ENCODE measurements at regions not wholly inside any gene's neighbourhood (a gene's known extent, or its start where the extent isn't known, plus 50 kb on each side); places are given as distances from the start of the nearest gene placed in this dataset.

DNA sequence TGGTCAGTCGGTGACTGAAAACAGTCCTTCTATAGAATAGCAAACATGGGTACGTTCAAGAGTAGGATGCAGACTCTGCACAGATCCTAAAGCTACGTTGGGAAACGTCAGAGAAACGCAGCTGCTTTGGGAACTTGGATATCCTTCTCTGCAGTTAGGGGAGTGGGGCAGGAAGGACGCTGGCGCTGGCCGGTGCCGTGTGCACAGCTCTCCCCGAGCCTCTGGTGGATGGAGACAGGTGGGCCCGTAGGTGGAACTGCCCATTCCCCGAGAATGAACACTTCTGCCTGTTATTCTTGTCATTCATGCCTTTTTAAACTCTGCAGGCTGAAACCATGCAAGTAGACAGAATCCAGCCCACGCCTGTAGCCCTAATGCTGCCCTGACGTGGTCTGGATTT is 91.7 kb upstream of the MBOAT2 start:
- no peak overlapping the region for H3K27ac ChIP-seq (ENCODE audit: low read depth, low read length)
- H2AFZ ChIP-seq (ENCODE audit: low read length, unreplicated experiment), result no peak overlapping the region
- no peaks in the 10 kb centered on the region for H3K79me2 ChIP-seq (ENCODE audit: control insufficient read depth, insufficient read depth, low read length, unreplicated experiment)
- H3K27me3 ChIP-seq (ENCODE audit: insufficient read depth, low read length), result no peaks in the 10 kb centered on the region
- H3K4me1 ChIP-seq (ENCODE audit: control insufficient read depth, insufficient read depth, low read length, unreplicated experiment), result peaks cover 22% of the 10 kb centered on the region
- H3K4me3 ChIP-seq (ENCODE audit: low read depth, low read length), result no peak overlapping the region
- no peaks in the 10 kb centered on the region for H3K36me3 ChIP-seq (ENCODE audit: insufficient read depth, low read length)

DNA sequence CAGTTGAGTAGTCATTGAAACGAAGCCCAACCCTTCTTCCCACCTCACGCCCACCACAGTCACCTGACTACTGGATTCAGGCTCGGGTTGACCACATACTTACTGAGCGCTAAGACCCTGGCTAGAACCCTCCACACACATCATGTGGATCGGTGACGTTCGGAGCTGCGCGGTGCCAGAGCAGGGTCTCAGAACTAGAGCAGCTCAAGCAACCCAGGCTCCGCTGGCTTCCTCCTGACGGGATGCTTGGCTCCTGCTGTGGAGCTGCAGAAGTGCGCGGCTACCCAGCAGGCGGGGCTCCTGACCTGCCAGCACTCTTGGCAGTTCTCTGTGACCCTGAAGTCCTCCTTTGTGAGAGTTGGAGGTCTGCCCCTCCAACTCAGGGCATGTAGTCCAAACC is 90.6 kb upstream of the MBOAT2 start:
- no peak overlapping the region for H2AFZ ChIP-seq (ENCODE audit: low read length, unreplicated experiment)
- H3K27ac ChIP-seq (ENCODE audit: low read depth, low read length), result no peak overlapping the region
- H3K36me3 ChIP-seq (ENCODE audit: insufficient read depth, low read length), result no peaks in the 10 kb centered on the region
- H3K4me1 ChIP-seq (ENCODE audit: control insufficient read depth, insufficient read depth, low read length, unreplicated experiment), result peaks cover 21% of the 10 kb centered on the region
- H3K27me3 ChIP-seq (ENCODE audit: insufficient read depth, low read length), result no peaks in the 10 kb centered on the region
- no peak overlapping the region for H3K4me3 ChIP-seq (ENCODE audit: low read depth, low read length)
- H3K79me2 ChIP-seq (ENCODE audit: control insufficient read depth, insufficient read depth, low read length, unreplicated experiment), result no peaks in the 10 kb centered on the region

DNA sequence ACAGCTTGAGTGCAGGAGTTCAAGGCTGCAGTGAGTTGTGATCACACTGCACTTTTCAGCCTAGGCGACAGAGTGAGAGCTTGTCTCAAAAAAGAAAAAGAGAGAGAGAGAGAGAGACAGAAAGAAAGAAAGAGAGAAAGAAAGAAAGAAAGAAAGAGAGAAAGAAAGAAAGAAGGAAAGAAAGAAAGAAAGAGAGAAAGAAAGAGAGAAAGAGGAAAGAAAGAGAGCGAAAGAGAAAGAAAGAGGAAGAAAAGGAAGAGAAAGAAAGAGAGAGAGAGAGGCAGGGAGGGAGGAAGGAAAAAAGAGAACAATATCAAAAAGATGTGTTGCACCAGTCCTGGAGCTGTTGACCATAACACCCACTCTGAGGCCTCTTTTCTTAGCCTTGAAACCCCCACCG is 89.8 kb upstream of the MBOAT2 start:
- Histone ChIP-seq H3K79me2 (ENCODE audit: control insufficient read depth, insufficient read depth, low read length, unreplicated experiment) (no peaks in the 10 kb centered on the region), H3K4me3 (ENCODE audit: low read depth, low read length) (no peak overlapping the region), H3K36me3 (ENCODE audit: insufficient read depth, low read length) (no peaks in the 10 kb centered on the region), H2AFZ (ENCODE audit: low read length, unreplicated experiment) (no peak overlapping the region), H3K27me3 (ENCODE audit: insufficient read depth, low read length) (no peaks in the 10 kb centered on the region), H3K27ac (ENCODE audit: low read depth, low read length) (no peak overlapping the region), H3K4me1 (ENCODE audit: control insufficient read depth, insufficient read depth, low read length, unreplicated experiment) (peaks cover 16% of the 10 kb centered on the region)

DNA sequence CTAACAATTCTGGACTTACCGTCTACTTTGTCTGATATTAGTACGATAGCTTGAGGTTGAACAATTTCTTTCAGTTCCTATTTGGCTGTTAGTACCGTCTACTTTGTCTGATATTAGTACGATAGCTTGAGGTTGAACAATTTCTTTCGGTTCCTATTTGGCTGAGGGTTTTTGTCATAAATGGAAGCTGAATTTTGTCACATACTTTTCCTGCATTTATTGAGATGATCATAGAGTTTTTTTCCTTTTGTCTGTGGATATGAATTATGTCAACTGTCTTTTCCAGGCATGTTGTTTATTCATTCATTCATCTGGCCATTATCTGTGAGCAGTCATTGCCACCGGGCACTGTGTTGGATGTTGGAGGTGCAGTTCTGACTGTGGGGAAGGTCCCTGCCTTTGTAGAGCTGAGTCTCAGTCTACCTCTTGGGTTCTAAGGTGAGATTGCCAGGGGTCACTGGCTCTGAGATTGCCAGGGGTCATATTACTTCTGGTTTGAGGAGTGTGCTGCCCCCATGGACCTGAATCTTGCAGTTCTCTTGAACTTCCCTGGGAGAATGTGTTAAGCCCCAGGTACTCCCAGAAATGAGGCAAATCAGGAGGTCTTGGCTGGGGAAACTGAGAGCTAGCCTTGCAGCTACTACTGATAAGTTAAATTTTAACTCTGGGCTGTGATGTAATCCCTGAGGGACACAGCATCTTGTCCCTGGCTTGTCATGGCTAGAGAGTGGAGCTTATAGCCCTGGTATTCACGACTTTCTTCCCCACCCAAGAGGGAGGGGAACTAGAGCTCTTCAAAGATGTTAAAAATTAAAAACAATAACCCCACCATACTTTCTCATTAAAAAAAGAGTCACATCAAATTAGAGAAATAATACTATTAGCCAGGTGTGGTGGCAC is 89.1 kb upstream of the MBOAT2 start:
- Histone ChIP-seq H3K36me3 (ENCODE audit: insufficient read depth, low read length) (no peaks in the 10 kb centered on the region), H3K27me3 (ENCODE audit: insufficient read depth, low read length) (no peaks in the 10 kb centered on the region), H2AFZ (ENCODE audit: low read length, unreplicated experiment) (no peak overlapping the region), H3K79me2 (ENCODE audit: control insufficient read depth, insufficient read depth, low read length, unreplicated experiment) (no peaks in the 10 kb centered on the region), H3K4me1 (ENCODE audit: control insufficient read depth, insufficient read depth, low read length, unreplicated experiment) (peaks cover 16% of the 10 kb centered on the region), H3K27ac (ENCODE audit: low read depth, low read length) (no peak overlapping the region), H3K4me3 (ENCODE audit: low read depth, low read length) (no peak overlapping the region)

DNA sequence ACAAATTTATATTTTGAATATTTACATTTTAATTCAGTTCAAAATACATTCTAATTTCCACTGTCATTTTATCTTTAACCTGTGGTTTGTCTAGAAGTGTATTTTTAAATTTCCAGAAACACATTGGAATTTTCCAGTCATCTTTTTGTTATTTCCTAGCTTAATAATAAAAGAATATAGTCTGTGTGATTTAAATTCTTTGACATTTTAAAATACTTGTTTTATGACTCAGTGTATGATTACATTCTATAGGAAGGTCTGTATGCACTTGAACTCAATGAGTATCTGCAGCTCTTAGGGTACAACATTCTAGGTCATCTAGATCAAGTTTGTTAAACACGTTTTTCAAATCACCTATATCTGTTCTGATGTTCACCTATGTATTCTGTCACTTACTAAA is 88.3 kb upstream of the MBOAT2 start:
- H3K4me1 ChIP-seq (ENCODE audit: control insufficient read depth, insufficient read depth, low read length, unreplicated experiment), result peaks cover 24% of the 10 kb centered on the region

DNA sequence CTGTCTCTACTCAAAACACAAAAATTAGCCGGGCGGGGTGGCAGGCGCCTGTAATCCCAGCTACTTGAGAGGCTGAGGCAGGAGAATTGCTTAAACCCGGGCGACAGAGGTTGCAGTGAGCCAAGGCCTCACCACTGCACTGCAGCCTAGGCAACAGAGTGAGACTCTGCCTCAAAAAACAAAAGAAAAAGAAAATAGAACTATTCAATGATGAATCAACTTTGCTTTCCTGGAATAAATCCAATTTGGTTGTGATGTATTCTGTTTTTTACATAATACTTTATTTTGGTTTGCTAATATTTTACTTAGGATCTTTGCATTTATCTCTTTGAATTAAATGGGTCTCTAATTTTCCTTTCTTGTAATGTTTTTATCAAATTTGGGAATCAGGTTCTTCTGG is 86.3 kb upstream of the MBOAT2 start:
- H3K27me3 ChIP-seq (ENCODE audit: insufficient read depth, low read length), result no peaks in the 10 kb centered on the region
- H3K4me3 ChIP-seq (ENCODE audit: low read depth, low read length), result no peak overlapping the region
- H3K36me3 ChIP-seq (ENCODE audit: insufficient read depth, low read length), result no peaks in the 10 kb centered on the region
- peak overlapping the region; percentile 18 for H2AFZ ChIP-seq (ENCODE audit: low read length, unreplicated experiment)
- H3K79me2 ChIP-seq (ENCODE audit: control insufficient read depth, insufficient read depth, low read length, unreplicated experiment), result no peaks in the 10 kb centered on the region
- H3K4me1 ChIP-seq (ENCODE audit: control insufficient read depth, insufficient read depth, low read length, unreplicated experiment), result peaks cover 34% of the 10 kb centered on the region
- peak overlapping the region; percentile 50 for H3K27ac ChIP-seq (ENCODE audit: low read depth, low read length)

More for the DNA sequence above, 88.3 kb upstream of the MBOAT2 start:
- Histone ChIP-seq H3K27ac (ENCODE audit: low read depth, low read length) (no peak overlapping the region), H3K4me3 (ENCODE audit: low read depth, low read length) (no peak overlapping the region), H3K27me3 (ENCODE audit: insufficient read depth, low read length) (no peaks in the 10 kb centered on the region), H3K36me3 (ENCODE audit: insufficient read depth, low read length) (no peaks in the 10 kb centered on the region), H3K79me2 (ENCODE audit: control insufficient read depth, insufficient read depth, low read length, unreplicated experiment) (no peaks in the 10 kb centered on the region), H2AFZ (ENCODE audit: low read length, unreplicated experiment) (no peak overlapping the region)

DNA sequence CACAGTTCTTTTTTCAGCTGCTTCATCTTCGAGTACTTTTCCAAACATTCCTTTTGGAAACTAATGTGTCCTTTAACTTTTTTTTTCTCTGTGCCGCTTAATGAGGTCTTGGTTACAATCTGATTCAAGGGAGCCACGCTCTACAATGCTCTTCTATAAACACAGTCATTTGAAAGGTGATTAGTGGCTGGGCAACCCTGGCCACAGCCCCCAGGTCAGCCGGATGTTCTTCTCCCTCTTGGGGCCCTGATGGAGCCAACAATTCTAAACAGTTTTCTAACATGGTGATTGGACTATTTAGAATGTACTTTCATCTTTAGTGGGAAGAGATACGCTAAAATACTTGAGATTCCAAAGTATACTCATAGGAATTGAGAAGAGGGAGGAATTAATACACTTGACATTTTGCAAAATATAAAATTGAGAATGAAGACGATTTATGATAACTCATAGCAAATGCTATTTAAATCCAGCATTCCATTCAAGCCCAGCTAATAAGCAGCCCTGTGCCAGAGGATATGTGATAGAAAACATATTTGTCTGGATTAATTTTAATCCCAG is 83.7 kb upstream of the MBOAT2 start:
- peaks cover 30% of the 10 kb centered on the region for H3K4me1 ChIP-seq (ENCODE audit: control insufficient read depth, insufficient read depth, low read length, unreplicated experiment)
- H2AFZ ChIP-seq (ENCODE audit: low read length, unreplicated experiment), result peak overlapping the region; percentile 48
- H3K27ac ChIP-seq (ENCODE audit: low read depth, low read length), result peak overlapping the region; percentile 81

DNA sequence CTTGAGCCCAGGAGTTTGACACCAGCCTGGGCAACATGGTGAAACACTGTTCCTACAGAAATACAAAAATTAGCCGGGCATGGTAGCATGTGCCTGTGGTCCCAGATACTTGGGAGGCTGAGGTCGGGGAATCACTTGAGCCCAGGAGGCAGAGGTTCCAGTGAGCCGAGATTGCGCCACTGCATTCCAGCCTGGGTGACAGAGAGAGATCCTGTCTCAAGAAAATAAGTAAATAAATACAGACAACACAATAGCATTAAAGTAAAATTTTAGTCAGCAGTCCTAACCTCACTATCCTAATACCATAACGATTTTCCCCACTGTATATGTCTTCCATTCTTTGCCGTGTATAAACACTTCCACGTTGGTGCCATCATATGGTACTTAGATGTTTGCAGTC is 83.0 kb upstream of the MBOAT2 start:
- Histone ChIP-seq H3K79me2 (ENCODE audit: control insufficient read depth, insufficient read depth, low read length, unreplicated experiment) (no peaks in the 10 kb centered on the region), H3K4me3 (ENCODE audit: low read depth, low read length) (peak overlapping the region; percentile 64), H3K36me3 (ENCODE audit: insufficient read depth, low read length) (no peaks in the 10 kb centered on the region), H3K4me1 (ENCODE audit: control insufficient read depth, insufficient read depth, low read length, unreplicated experiment) (peaks cover 23% of the 10 kb centered on the region), H3K27me3 (ENCODE audit: insufficient read depth, low read length) (no peaks in the 10 kb centered on the region), H2AFZ (ENCODE audit: low read length, unreplicated experiment) (peak overlapping the region; percentile 48), H3K27ac (ENCODE audit: low read depth, low read length) (peak overlapping the region; percentile 81)

More for the DNA sequence above, 83.7 kb upstream of the MBOAT2 start:
- no peaks in the 10 kb centered on the region for H3K27me3 ChIP-seq (ENCODE audit: insufficient read depth, low read length)
- H3K36me3 ChIP-seq (ENCODE audit: insufficient read depth, low read length), result no peaks in the 10 kb centered on the region
- H3K4me3 ChIP-seq (ENCODE audit: low read depth, low read length), result peak overlapping the region; percentile 64
- H3K79me2 ChIP-seq (ENCODE audit: control insufficient read depth, insufficient read depth, low read length, unreplicated experiment), result no peaks in the 10 kb centered on the region

DNA sequence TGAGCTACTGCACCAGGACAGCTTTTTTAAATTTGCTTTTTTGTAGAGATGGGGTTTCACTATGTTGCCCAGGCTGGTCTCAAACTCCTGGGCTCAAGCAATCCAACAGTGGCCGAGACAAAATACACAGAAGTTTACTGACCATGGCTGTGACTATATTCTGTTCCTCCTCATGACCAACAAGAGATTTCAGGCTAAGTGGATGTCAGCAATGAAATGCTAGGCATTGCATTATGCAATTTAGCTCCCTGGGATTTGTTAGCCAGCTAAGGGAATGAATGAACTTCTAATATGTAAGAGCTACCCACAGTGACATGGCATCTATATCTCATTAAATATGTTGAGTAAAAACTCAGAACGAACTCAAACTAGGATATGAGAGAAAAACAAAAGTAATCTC is 81.9 kb upstream of the MBOAT2 start:
- no peak overlapping the region for H3K27ac ChIP-seq (ENCODE audit: low read depth, low read length)
- no peaks in the 10 kb centered on the region for H3K79me2 ChIP-seq (ENCODE audit: control insufficient read depth, insufficient read depth, low read length, unreplicated experiment)
- no peak overlapping the region for H3K4me3 ChIP-seq (ENCODE audit: low read depth, low read length)
- no peaks in the 10 kb centered on the region for H3K36me3 ChIP-seq (ENCODE audit: insufficient read depth, low read length)
- peaks cover 22% of the 10 kb centered on the region for H3K4me1 ChIP-seq (ENCODE audit: control insufficient read depth, insufficient read depth, low read length, unreplicated experiment)
- no peak overlapping the region for H2AFZ ChIP-seq (ENCODE audit: low read length, unreplicated experiment)
- no peaks in the 10 kb centered on the region for H3K27me3 ChIP-seq (ENCODE audit: insufficient read depth, low read length)

DNA sequence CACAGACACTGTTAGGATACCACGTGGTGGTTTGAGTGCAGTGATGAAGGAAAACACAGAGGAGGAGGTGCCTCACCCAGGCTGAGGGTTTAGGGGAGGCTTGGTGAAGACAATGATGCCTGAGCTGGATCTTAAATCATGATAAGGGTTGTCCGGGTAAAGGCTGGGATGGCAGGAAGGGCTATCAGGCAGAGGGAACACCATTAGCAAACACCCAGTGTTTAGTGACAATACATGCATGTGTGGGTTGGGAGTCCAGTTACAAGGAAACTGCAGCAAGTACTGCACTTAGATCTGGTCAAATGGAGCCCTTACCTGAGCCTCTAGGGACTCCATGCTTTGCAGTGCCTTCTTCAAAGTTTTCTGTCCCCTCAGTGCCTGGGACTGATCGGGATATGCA is 79.8 kb upstream of the MBOAT2 start:
- no peak overlapping the region for H2AFZ ChIP-seq (ENCODE audit: low read length, unreplicated experiment)
- H3K79me2 ChIP-seq (ENCODE audit: control insufficient read depth, insufficient read depth, low read length, unreplicated experiment), result no peaks in the 10 kb centered on the region
- H3K27ac ChIP-seq (ENCODE audit: low read depth, low read length), result no peak overlapping the region
- peaks cover 18% of the 10 kb centered on the region for H3K4me1 ChIP-seq (ENCODE audit: control insufficient read depth, insufficient read depth, low read length, unreplicated experiment)
- H3K4me3 ChIP-seq (ENCODE audit: low read depth, low read length), result no peak overlapping the region
- no peaks in the 10 kb centered on the region for H3K36me3 ChIP-seq (ENCODE audit: insufficient read depth, low read length)
- no peaks in the 10 kb centered on the region for H3K27me3 ChIP-seq (ENCODE audit: insufficient read depth, low read length)

DNA sequence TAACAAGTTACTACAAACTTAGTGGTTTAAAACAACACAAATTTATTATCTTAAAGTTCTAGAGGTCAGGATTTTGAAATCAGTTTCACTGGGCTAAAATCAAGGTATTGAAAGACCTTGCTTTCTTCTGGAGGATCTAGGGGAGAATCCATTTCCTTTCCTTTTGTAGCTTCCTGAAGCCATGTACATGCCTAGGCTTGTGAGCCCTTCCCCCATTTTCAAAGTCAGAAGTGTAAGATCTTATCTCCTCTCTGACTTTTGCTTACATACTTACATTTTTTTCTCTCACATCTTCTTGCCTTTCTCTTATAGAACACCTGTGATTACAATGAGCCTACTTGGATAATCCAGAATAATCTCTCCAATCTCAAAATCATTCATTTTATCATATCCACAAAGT is 78.7 kb upstream of the MBOAT2 start:
- no peak overlapping the region for H3K27ac ChIP-seq (ENCODE audit: low read depth, low read length)
- H2AFZ ChIP-seq (ENCODE audit: low read length, unreplicated experiment), result no peak overlapping the region
- no peaks in the 10 kb centered on the region for H3K79me2 ChIP-seq (ENCODE audit: control insufficient read depth, insufficient read depth, low read length, unreplicated experiment)
- H3K27me3 ChIP-seq (ENCODE audit: insufficient read depth, low read length), result no peaks in the 10 kb centered on the region
- H3K4me1 ChIP-seq (ENCODE audit: control insufficient read depth, insufficient read depth, low read length, unreplicated experiment), result peaks cover 13% of the 10 kb centered on the region
- H3K36me3 ChIP-seq (ENCODE audit: insufficient read depth, low read length), result no peaks in the 10 kb centered on the region
- no peak overlapping the region for H3K4me3 ChIP-seq (ENCODE audit: low read depth, low read length)

All from ACC112 (cell line).